Endothelial cell of umbilical vein (primary cell): ENCODE measurements at regions not wholly inside any gene's neighbourhood (a gene's known extent, or its start where the extent isn't known, plus 50 kb on each side); places are given as distances from the start of the nearest gene placed in this dataset.

ENCODE experiments used
- BruUV-seq: library from RNA; stranded (reverse); fragments of 400-500 nt; replicated peaks from 2 replicates; lab custom pipeline; 2021; lab: Mats Ljungman, UMichigan
- CTCF ChIA-PET: fragments of 300-600, 350-600 bp; sonication (Branson Sonifier 250); formaldehyde crosslinking; loops from one replicate; lab custom pipeline; 2021; ENCODE audit warnings: antibody characterized with exemption, inconsistent platforms; lab: Charles Lee
- POLR2A ChIA-PET: fragments of 300-600, 350-600 bp; sonication (Branson Sonifier 250); formaldehyde crosslinking; loops from one replicate; lab custom pipeline; 2021; ENCODE audit warnings: antibody characterized with exemption, inconsistent platforms; lab: Charles Lee
- DNase-seq: peaks from one replicate; pipeline ENCODE4 v3.0.0-alpha.2; 2011; ENCODE audit warnings: low read depth, low spot score
- FAIRE-seq: peaks from 2 replicates; lab custom pipeline; 2011; peaks lifted over from hg19 to GRCh38; lab: Jason Lieb, UNC
- H2AFZ ChIP-seq: 2 replicates; pipeline ENCODE4 v1.6.0; 2012; ENCODE audit warnings: low read depth, low read length, control low read depth, inconsistent platforms
- H3K27ac ChIP-seq: 2 replicates; pipeline ENCODE4 v1.5.1; 2011; ENCODE audit warnings: low read depth, mild to moderate bottlenecking, control low read depth, low read length, moderate library complexity; ENCODE audit not compliant: insufficient read depth
- H3K27me3 ChIP-seq, 2 experiments: 2 replicates each; pipeline versions ENCODE4 v1.6.0 to v1.6.1; 2011; ENCODE audit warnings: low read length in 2 of 2, mixed read lengths in 1 of 2; ENCODE audit not compliant: control insufficient read depth in 2 of 2, insufficient read depth in 2 of 2
- H3K36me3 ChIP-seq, 2 experiments: 2 replicates in 1 of 2; 3 replicates in 1 of 2; pipeline ENCODE4 v1.5.1; 2011; ENCODE audit warnings: low read length in 2 of 2, mild to moderate bottlenecking in 1 of 2, moderate library complexity in 1 of 2; ENCODE audit not compliant: control insufficient read depth in 2 of 2, insufficient read depth in 2 of 2; ENCODE audit errors: extremely low read depth in 1 of 2
- H3K4me1 ChIP-seq: 3 replicates; pipeline ENCODE4 v1.5.1; 2011; ENCODE audit warnings: mild to moderate bottlenecking, low read length; ENCODE audit not compliant: control insufficient read depth, insufficient read depth; ENCODE audit errors: extremely low read depth
- H3K4me2 ChIP-seq: 2 replicates; pipeline ENCODE4 v1.6.1; 2011; ENCODE audit warnings: low read length, control low read depth, mixed read lengths; ENCODE audit not compliant: insufficient read depth
- H3K4me3 ChIP-seq, 3 experiments: fragments of 200-600 bp in 1 of 3; sonication (generic), shearing (Covaris generic) in 1 of 3; replicated peaks in 1 of 3; 2 replicates each; pipeline ENCODE4 v1.5.1; 2011 to 2016; ENCODE audit warnings: control low read depth in 3 of 3, low read length in 3 of 3, mild to moderate bottlenecking in 2 of 3, inconsistent platforms in 1 of 3, low read depth in 1 of 3, moderate library complexity in 1 of 3; ENCODE audit not compliant: insufficient read depth in 1 of 3
- H3K79me2 ChIP-seq: 2 replicates; pipeline ENCODE4 v1.6.0; 2012; ENCODE audit warnings: low read length, inconsistent platforms; ENCODE audit not compliant: control insufficient read depth, insufficient read depth
- H3K9ac ChIP-seq: replicated peaks from 2 replicates; pipeline ENCODE3; 2011; ENCODE audit warnings: low read length, control low read depth; ENCODE audit not compliant: insufficient read depth; ENCODE audit errors: extremely low read depth
- H3K9me1 ChIP-seq: replicated peaks from 3 replicates; pipeline ENCODE4 v1.6.0; 2011; ENCODE audit warnings: mild to moderate bottlenecking, low read length; ENCODE audit not compliant: control insufficient read depth, insufficient read depth; ENCODE audit errors: extremely low read depth
- H3K9me3 ChIP-seq: replicated peaks from 2 replicates; pipeline ENCODE4 v1.5.1; 2012; ENCODE audit warnings: low read length, inconsistent platforms; ENCODE audit not compliant: control insufficient read depth, insufficient read depth
- H4K20me1 ChIP-seq: replicated peaks from 2 replicates; pipeline ENCODE3; 2011; ENCODE audit warnings: mild to moderate bottlenecking, low read length; ENCODE audit not compliant: control insufficient read depth, insufficient read depth; ENCODE audit errors: extremely low read depth
- EZH2 ChIP-seq: IDR thresholded peaks from 2 replicates; pipeline ENCODE4 v1.6.1; 2012; ENCODE audit warnings: borderline replicate concordance, low read depth, mild to moderate bottlenecking, moderate library complexity, low read length, inconsistent platforms; ENCODE audit not compliant: severe bottlenecking
- FOS ChIP-seq: IDR thresholded peaks from 2 replicates; pipeline ENCODE4 v1.6.1; 2011; ENCODE audit warnings: mild to moderate bottlenecking, low read length, moderate library complexity, borderline replicate concordance; ENCODE audit not compliant: insufficient read depth
- GATA2 ChIP-seq: IDR thresholded peaks from 2 replicates; pipeline ENCODE4 v1.7.0; 2011; ENCODE audit warnings: low read depth, mild to moderate bottlenecking, moderate library complexity, mixed read lengths, low read length; ENCODE audit not compliant: insufficient read length, insufficient read depth
- JUN ChIP-seq: IDR thresholded peaks from 2 replicates; pipeline ENCODE4 v1.6.1; 2011; ENCODE audit warnings: borderline replicate concordance, low read depth; ENCODE audit not compliant: insufficient read length, insufficient read depth
- MYC ChIP-seq: IDR thresholded peaks from one replicate; pipeline ENCODE4 v1.6.1; 2011; ENCODE audit warnings: mild to moderate bottlenecking, low read depth, low read length
- POLR2A ChIP-seq: IDR thresholded peaks from 2 replicates; pipeline ENCODE4 v1.6.1; 2012; ENCODE audit warnings: low read depth, mild to moderate bottlenecking, control low read depth, low read length
- POLR2AphosphoS5 ChIP-seq: IDR thresholded peaks from 2 replicates; pipeline ENCODE4 v1.6.1; 2012; ENCODE audit warnings: low read depth, mild to moderate bottlenecking, control low read depth, low read length, moderate library complexity; ENCODE audit not compliant: insufficient read depth
- dilution Hi-C: fragments of 300-500 bp; cut with MboI; formaldehyde crosslinking; loops from one replicate; pipeline ENCODE4 v1.15.0; 2019; ENCODE audit warnings: low sequenced_read_pairs; ENCODE audit not compliant: extremely low pct_ligation_motif_present
- intact Hi-C: fragments of 100-400 bp; cut with micrococcal nuclease; formaldehyde crosslinking; loops from one replicate; pipeline ENCODE4 v1.10.0; 2022
- TF ChIP-seq, protein P1 (sequence below), 2 donors: IDR thresholded peaks; 1 replicate in 1 of 2; 2 replicates in 1 of 2; pipeline ENCODE4 v1.5.1; 2011; ENCODE audit warnings: low read length in 2 of 2, mild to moderate bottlenecking in 2 of 2, moderate library complexity in 2 of 2, control low read depth in 1 of 2, inconsistent platforms in 1 of 2, low read depth in 1 of 2; ENCODE audit not compliant: insufficient read depth in 1 of 2; ENCODE audit errors: extremely low read depth in 1 of 2
- TF ChIP-seq, protein P2 (sequence below): IDR thresholded peaks from 2 replicates; pipeline ENCODE4 v1.6.1; 2011; ENCODE audit not compliant: insufficient read depth, insufficient read length

DNA sequence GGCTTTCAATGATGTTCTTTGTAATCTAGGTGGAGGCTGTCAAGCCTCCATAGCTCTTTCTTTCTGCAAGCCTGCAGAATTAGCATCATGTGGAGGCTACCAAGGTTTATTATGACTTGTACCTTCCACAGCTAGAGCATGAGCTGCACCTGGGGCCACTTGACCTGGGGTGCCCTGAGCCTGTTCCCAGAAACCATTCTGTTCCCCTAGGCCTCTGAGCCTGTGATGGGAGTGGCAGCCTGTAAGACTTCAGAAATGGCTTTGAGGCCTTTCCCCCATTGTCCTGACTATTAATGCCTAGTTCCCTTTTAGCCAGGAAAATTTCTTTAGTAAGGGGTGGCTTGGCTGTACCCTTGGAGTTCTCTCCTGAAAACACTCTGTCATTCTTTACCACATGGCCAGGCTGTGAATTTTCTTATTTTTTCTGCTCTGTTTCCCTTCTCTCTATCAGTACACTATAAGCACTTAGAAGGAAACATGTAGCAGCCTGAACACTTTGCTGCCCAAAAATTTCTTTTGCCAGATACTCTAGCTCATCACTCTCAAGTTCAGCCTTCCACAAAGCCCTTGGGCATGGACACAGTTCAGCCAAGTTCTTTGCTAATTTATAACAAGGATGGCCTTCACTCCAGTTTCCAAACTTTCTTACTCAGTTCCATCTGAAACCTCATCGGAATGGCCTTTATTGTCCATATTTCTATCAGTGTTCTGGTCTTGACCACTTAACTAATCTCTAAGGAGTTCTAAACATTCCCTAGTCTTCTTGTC is 61.4 kb upstream of the NR3C1 start:
- DNase-seq: no peak
- no peak overlapping the region for H2AFZ ChIP-seq
- no peak overlapping the region for H3K27ac ChIP-seq
- H3K27me3 ChIP-seq: no peaks in the 10 kb centered on the region
- no peaks in the 10 kb centered on the region for H3K4me1 ChIP-seq
- no peak overlapping the region for H3K9ac ChIP-seq
- no peaks in the 10 kb centered on the region for H3K79me2 ChIP-seq
- BruUV-seq: no TSS peak
- intact Hi-C loops: no loop called here
- no peaks in the 10 kb centered on the region for H4K20me1 ChIP-seq
- ChIA-PET CTCF (interaction anchor here (0.6 kb wide), 1 partner anchor 468 kb away, joined by 3 read pairs; no protein-coding TSS in a partner anchor), POLR2A (no interaction called here)
- no peak overlapping the region for H3K4me2 ChIP-seq
- H3K4me3 ChIP-seq: no peak overlapping the region
- dilution Hi-C loops: no loop called here
- no peaks in the 10 kb centered on the region for H3K9me3 ChIP-seq
- no peaks in the 10 kb centered on the region for H3K9me1 ChIP-seq
- FAIRE-seq: no peak
- no peak for TF ChIP-seq FOS
- TF ChIP-seq POLR2AphosphoS5: no peak
- no peak for TF ChIP-seq MYC
- TF ChIP-seq GATA2: no peak
- TF ChIP-seq POLR2A: no peak
- TF ChIP-seq, protein P1, sequence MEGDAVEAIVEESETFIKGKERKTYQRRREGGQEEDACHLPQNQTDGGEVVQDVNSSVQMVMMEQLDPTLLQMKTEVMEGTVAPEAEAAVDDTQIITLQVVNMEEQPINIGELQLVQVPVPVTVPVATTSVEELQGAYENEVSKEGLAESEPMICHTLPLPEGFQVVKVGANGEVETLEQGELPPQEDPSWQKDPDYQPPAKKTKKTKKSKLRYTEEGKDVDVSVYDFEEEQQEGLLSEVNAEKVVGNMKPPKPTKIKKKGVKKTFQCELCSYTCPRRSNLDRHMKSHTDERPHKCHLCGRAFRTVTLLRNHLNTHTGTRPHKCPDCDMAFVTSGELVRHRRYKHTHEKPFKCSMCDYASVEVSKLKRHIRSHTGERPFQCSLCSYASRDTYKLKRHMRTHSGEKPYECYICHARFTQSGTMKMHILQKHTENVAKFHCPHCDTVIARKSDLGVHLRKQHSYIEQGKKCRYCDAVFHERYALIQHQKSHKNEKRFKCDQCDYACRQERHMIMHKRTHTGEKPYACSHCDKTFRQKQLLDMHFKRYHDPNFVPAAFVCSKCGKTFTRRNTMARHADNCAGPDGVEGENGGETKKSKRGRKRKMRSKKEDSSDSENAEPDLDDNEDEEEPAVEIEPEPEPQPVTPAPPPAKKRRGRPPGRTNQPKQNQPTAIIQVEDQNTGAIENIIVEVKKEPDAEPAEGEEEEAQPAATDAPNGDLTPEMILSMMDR (IDR thresholded peaks at IDR 0.05; ENCODE audit: extremely low read depth in 1 of 2, insufficient read depth in 1 of 2, low read depth in 1 of 2, low read length in 2 of 2): no peak
- no peak for TF ChIP-seq JUN
- TF ChIP-seq, protein P2, sequence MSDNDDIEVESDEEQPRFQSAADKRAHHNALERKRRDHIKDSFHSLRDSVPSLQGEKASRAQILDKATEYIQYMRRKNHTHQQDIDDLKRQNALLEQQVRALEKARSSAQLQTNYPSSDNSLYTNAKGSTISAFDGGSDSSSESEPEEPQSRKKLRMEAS: no peak
- TF ChIP-seq EZH2: no peak
- no peaks in the 10 kb centered on the region for H3K36me3 ChIP-seq
